ENCODE measurements at regions not wholly inside any gene's neighbourhood (a gene's known extent, or its start where the extent isn't known, plus 50 kb on each side); places are given as distances from the start of the nearest gene placed in this dataset.

GRCh38 chr14:106803379-106803778 is 1277.0 kb downstream of the TMEM121 start:
- Mint-ChIP-seq H3K4me1 (ENCODE audit: low read depth) (no peaks in the 10 kb centered on the region), H3K36me3 (ENCODE audit: low read depth) (no peaks in the 10 kb centered on the region), H3K4me3 (no peak overlapping the region), H3K9me3 (no peaks in the 10 kb centered on the region), H3K27ac (no peak overlapping the region), H3K27me3 (peaks cover 50% of the 10 kb centered on the region)
- H3K27me3 ChIP-seq (ENCODE audit: control insufficient read depth in 1 of 2, insufficient read depth in 2 of 2, low read length in 2 of 2) = peaks cover 8 to 20% of the 10 kb centered on the region in 2 experiments
- H3K4me1 ChIP-seq (ENCODE audit: insufficient read depth, low read length) = no peaks in the 10 kb centered on the region
- TF ChIP-seq, protein P1, sequence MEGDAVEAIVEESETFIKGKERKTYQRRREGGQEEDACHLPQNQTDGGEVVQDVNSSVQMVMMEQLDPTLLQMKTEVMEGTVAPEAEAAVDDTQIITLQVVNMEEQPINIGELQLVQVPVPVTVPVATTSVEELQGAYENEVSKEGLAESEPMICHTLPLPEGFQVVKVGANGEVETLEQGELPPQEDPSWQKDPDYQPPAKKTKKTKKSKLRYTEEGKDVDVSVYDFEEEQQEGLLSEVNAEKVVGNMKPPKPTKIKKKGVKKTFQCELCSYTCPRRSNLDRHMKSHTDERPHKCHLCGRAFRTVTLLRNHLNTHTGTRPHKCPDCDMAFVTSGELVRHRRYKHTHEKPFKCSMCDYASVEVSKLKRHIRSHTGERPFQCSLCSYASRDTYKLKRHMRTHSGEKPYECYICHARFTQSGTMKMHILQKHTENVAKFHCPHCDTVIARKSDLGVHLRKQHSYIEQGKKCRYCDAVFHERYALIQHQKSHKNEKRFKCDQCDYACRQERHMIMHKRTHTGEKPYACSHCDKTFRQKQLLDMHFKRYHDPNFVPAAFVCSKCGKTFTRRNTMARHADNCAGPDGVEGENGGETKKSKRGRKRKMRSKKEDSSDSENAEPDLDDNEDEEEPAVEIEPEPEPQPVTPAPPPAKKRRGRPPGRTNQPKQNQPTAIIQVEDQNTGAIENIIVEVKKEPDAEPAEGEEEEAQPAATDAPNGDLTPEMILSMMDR (IDR thresholded peaks at IDR 0.05) = no peak
- ATAC-seq (ENCODE audit: poor library complexity) (no peak), DNase-seq (no peak)
- intact Hi-C loops (cut with DNase I, micrococcal nuclease) = no loop called here
- H3K27ac ChIP-seq (ENCODE audit: low read depth in 1 of 2, low read length in 2 of 2) = no peak overlapping the region
- H3K4me3 ChIP-seq (ENCODE audit: low read length) = no peak overlapping the region
- H3K9me3 ChIP-seq (ENCODE audit: control insufficient read depth in 1 of 2, insufficient read depth in 1 of 2, low read length in 2 of 2) = no peaks in the 10 kb centered on the region
- CTCF ChIA-PET = interaction anchor here (1.0 kb wide), 1 partner anchor 27 kb away, joined by 3 read pairs; no protein-coding TSS in a partner anchor
- no peaks in the 10 kb centered on the region for H3K36me3 ChIP-seq (ENCODE audit: insufficient read depth, low read length)
- POLR2A ChIA-PET = no interaction called here

DNA sequence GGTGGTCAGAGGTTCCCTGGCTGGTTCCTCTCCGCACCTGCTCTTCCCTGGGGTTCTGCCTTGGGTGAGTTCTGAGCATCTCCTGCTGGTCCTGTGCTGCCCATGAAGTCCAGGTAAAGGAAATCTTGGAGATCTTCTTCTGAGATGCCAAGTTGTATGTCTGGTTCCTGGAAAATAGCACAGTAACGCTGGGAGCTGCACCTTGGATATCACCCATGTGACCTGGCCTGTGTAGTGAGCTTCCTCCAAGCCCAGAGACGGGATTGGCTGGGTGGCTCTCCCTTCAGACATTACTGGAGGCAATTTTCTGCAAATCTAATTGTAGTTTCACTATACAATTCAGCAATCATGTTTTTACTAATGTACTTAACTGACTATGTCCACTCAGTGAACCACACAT is 1281.1 kb downstream of the TMEM121 start:
- Histone ChIP-seq H3K4me1 (ENCODE audit: insufficient read depth, low read length) (peaks cover 9% of the 10 kb centered on the region), H3K27ac (ENCODE audit: low read depth in 1 of 2, low read length in 2 of 2) (no peak overlapping the region), H3K36me3 (ENCODE audit: insufficient read depth, low read length) (no peaks in the 10 kb centered on the region), H3K27me3 (ENCODE audit: control insufficient read depth in 1 of 2, insufficient read depth in 2 of 2, low read length in 2 of 2) (peaks cover 5 to 6% of the 10 kb centered on the region in 2 experiments), H3K9me3 (ENCODE audit: control insufficient read depth in 1 of 2, insufficient read depth in 1 of 2, low read length in 2 of 2) (no peaks in the 10 kb centered on the region), H3K4me3 (ENCODE audit: low read length) (no peak overlapping the region)
- ChIA-PET CTCF (interaction anchor here (1.2 kb wide), 1 partner anchor 23 kb away, joined by 4 read pairs; no protein-coding TSS in a partner anchor), POLR2A (no interaction called here)
- ATAC-seq (ENCODE audit: poor library complexity) (no peak), DNase-seq (no peak)
- TF ChIP-seq, protein P1 (IDR thresholded peaks at IDR 0.05) = no peak
- Mint-ChIP-seq H3K4me1 (ENCODE audit: low read depth) (peaks cover 10% of the 10 kb centered on the region), H3K27me3 (peaks cover 21% of the 10 kb centered on the region), H3K4me3 (no peak overlapping the region), H3K9me3 (no peaks in the 10 kb centered on the region), H3K27ac (no peak overlapping the region), H3K36me3 (ENCODE audit: low read depth) (no peaks in the 10 kb centered on the region)
- intact Hi-C loops (cut with DNase I, micrococcal nuclease) = no loop called here

DNA sequence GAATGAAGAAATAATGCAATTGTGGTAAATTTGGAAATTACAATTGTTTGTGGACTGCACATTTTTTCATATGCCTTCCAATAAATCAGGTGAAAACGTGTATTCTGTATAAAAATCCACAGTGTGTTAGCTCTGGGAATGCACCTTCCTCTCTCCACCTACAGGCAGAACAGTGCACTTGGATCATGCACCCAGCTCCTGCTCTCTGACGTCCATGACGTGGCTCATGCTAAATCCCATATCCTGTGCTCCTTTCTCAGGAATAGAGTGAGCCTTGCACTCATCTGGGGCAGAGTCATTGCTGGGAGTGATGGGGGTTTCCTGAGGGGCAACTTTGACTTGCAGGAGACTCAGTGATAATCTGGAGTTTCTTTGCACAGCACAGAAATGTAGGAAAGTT is 1282.1 kb downstream of the TMEM121 start:
- H3K27me3 Mint-ChIP-seq = peaks cover 11% of the 10 kb centered on the region
- no peak overlapping the region for H3K27ac Mint-ChIP-seq
- H3K4me3 Mint-ChIP-seq = no peak overlapping the region
- intact Hi-C loops (cut with DNase I, micrococcal nuclease) = no loop called here
- Histone ChIP-seq H3K36me3 (ENCODE audit: insufficient read depth, low read length) (no peaks in the 10 kb centered on the region), H3K27me3 (ENCODE audit: control insufficient read depth in 1 of 2, insufficient read depth in 2 of 2, low read length in 2 of 2) (no peaks in the 10 kb centered on the region), H3K4me3 (ENCODE audit: low read length) (no peak overlapping the region), H3K4me1 (ENCODE audit: insufficient read depth, low read length) (peaks cover 9% of the 10 kb centered on the region), H3K9me3 (ENCODE audit: control insufficient read depth in 1 of 2, insufficient read depth in 1 of 2, low read length in 2 of 2) (no peaks in the 10 kb centered on the region), H3K27ac (ENCODE audit: low read depth in 1 of 2, low read length in 2 of 2) (no peak overlapping the region)
- no peaks in the 10 kb centered on the region for H3K9me3 Mint-ChIP-seq
- no peaks in the 10 kb centered on the region for H3K36me3 Mint-ChIP-seq (ENCODE audit: low read depth)
- H3K4me1 Mint-ChIP-seq (ENCODE audit: low read depth) = peaks cover 10% of the 10 kb centered on the region
- ATAC-seq (ENCODE audit: poor library complexity) (no peak), DNase-seq (no peak)
- TF ChIP-seq, protein P1 (IDR thresholded peaks at IDR 0.05) = no peak
- ChIA-PET POLR2A (no interaction called here), CTCF (interaction anchor here (1.2 kb wide), 1 partner anchor 22 kb away, joined by 4 read pairs; no protein-coding TSS in a partner anchor)

Measured in CD4-positive, alpha-beta T cell (primary cell).